COLO668 (cell line): ENCODE measurements at regions not wholly inside any gene's neighbourhood (a gene's known extent, or its start where the extent isn't known, plus 50 kb on each side); places are given as distances from the start of the nearest gene placed in this dataset.
"Not testable (repeated sequence)": the region's sequence is repeated elsewhere in the genome, so short reads cannot be mapped to it uniquely, and the experiment has no call there.

Source experiments
- DNase-seq: peaks from one replicate; lab custom pipeline; 2025; ENCODE audit not compliant: unreplicated experiment; lab: John Stamatoyannopoulos, UW

DNA sequence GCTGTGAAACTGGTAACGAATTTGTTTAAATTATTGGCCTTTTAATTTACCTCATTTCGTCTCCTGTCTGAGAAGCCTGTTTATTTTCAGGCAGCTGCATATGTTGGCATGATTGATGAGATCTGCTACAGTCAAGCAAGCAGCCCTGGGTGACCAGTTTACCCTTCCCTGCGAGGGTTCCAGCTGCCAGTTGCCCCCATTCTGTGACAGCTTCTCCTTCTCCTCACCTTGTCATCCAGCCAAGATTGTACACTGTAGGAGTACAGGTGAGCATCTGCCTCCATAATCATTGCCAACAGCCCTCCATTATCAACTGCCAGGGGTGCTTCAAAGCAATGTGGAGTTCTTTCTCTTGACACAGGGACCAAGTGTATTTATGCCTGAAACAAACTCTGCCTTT, 1979.9 kb upstream of the PRR20A start:
- DNase-seq: peak; percentile 83

DNA sequence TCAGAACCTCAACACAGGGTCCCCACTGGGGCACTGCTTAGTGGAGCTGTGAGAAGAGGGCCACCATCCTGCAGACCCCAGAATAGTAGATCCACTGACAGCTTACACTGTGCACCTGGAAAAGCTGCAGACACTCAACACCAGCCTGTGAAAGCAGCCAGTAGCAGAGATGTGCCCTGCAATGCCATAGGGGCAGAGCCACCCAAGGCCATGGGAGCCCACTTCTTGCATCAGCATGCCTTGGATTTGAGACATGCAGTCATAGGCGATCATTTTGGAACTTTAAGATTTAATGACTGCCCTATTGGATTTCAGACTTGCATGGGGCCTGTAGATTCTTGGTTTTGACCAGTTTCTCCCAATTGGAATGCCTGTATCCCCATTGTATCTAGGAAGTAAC, 1962.1 kb upstream of the PRR20A start:
- not testable (repeated sequence) for DNase-seq

DNA sequence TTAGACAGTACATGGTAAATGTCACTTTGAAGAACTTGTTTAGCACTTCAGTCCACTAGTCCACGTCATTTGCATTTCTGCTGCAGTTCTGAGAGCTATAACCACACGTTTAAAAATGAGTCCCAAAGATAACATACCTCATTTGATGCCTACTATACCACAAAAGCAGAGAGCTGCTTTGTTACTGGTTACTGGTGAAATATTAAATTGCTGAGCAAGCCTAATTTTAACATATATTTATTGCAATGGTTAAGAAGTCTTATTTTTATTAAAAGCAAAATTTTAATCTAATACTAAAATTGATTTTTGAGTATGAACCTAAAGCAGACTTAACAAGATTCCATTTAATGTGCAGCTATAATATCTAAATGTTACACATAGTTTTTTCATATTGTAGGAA, 1949.7 kb upstream of the PRR20A start:
- no peak for DNase-seq

DNA sequence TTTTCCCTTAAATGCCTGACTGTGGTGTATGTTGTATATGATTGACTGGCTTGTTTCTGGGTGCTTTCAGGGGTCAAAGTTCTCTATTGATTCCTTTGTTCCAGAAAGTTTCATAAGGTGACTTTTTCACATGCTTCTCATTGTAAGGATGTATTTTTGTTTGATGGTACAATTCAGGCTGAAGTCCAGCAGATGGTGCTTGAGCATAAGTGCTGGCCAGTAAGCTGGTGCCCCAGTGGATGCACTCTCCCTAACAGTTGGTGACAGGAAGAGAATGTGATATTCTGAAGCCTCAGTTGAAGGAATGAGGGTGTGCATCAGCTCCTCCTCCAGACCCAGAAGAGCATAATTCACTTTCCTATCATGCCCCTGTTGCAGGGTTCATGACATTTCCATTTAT, 1941.6 kb upstream of the PRR20A start:
- no peak for DNase-seq

DNA sequence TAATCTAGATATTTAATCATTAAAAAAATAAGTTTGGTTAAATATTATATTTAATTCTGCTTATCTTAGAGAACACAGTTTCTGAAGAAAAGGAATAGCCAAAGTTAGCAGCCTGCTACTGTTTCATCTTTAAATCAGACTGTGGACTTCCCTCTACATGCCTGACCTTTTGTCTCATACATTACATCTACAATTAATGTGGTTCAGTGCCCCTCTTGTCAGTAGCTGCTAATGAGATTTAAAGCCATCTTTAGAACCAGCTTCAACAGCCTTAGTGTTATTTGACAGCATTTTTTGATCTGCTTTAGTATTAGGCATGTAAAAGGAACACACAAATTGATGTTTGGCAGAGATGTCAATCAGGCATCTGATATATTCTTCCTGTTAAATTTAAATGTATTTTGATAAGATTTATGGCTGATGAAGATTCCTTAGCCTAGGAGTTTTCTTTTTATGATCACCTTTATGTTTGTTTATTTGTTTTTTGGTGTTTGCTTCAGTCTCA, 1925.8 kb upstream of the PRR20A start:
- DNase-seq: no peak

DNA sequence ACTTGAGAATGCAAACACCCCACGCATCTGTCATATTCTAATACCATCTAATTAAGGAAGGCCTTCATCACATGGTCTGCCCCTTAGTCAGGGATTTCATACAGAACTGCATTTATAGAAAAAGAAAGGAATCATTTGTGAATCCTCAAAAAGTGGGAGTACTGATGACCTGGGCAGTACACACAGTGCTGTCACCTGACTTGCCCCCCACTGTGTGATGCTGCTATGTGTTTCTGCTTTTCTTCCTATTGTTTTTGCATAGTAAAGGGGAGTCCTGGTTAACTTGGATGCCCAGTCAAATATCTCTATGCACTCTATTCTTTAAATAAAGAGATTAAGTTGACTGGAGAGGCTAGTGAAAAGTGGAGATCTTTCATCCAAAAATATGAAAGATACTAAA, 1921.2 kb upstream of the PRR20A start:
- no peak for DNase-seq

DNA sequence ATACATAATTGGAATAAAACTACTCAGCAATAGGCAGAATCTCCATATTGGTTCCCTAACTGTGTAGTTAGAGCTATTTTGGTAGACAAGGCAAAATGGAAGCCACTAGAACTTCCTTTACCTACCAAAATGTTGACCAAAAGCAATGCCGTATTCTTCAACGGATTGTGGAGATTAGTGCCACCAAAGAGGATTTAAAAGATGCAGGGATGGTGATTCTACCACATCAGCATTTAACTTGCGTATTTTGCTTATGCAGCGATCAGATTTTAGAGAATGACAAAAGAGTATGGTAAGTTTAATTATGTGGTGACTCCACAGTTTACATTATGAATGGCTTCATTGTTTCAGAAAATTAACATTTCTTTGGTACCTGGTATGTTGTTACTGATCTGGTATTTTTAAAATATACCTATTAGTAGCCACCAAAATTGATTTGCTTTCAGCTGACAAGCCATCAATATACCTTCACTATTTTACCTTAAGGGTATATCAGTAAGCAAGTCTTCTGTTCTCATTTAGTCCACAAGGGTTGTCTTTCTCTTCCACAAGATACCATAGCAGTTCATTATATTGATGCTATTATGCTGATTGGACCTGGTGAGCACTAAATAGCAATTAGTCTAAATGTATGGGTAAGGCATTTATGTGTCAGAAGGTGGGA, 1910.7 kb upstream of the PRR20A start:
- DNase-seq: no peak

DNA sequence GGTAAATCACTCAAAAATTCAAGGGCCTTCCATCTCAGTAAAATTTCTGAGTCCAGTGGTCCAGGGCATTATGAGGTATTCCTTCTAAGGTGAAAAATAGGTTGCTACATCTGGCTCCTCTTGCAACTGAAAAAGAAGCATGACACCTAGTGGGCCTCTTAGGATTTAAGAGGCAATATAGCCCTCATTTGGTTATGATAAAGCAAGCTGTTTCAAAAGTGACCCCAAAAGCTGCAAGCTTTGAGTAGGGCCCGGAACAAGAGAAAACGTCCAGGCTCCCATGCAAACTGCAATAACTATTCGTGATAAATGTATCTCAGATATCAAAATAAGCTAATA, 1910.2 kb upstream of the PRR20A start:
- DNase-seq: no peak

DNA sequence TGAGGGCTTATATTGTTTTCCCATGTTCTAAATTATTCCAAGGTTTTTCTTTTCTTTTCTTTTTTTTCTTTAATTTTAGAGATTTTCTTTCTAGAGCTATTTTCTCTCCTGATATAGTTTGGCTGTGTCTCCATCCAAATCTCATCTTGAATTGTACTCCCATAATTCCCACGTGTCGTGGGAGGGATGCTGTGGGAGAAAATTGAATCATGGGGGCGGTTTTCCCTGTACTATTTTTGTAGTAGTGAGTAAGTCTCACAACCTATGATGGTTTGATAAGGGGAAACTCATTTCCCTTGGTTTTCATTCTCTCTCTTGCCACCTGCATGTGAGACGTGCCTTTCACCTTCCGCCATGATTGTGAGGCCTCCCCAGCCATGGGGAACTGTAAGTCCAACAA, 1906.4 kb upstream of the PRR20A start:
- DNase-seq: no peak

DNA sequence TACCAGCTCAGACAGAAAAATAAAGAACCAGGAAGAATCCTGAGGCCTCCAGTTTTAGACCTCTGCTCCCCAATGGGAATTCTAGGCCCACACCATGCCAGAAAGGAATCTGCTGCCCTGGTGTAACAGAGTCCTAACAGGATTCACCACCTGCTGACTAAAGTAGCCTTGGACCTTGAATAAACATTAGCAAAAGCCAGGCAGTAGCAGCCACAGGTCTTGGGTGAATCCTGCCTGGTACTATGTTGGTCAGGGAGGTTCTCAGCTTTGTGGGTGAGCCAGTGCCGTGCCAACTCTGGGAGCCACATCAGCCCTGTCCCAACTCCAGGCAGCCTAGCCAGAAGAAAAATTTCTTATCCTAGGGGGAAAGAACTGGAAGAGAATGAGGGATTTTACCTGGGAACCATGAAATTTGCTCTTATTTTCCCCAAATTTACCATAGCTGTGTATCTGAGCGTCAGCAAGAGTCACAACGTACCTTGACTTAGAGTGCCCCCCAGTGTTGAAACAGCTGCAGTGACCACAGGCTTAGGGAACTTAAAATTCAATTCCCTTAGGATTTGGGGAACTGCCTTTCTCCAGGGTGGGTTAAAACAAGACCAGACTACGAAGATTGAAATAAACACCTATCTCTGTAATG, 1895.6 kb upstream of the PRR20A start:
- DNase-seq: peak; percentile 46

DNA sequence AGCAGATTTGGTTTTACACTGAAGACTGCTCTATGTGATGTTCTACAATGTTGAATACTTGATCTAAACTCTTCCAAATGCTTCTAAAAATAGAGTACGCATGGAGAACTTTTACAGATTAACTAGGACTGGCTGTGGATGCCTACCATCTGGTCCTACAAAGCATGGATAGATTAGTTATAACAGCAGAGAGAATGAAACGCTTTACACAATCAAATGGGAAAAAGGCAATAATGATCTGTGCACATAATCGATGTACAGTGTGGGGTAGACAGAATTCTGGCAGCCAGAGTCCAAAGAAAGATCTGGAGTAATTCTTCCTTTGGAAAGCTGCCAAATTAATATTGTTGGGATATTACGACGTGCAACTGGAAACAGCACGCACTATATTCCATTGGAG, 1885.5 kb upstream of the PRR20A start:
- no peak for DNase-seq

DNA sequence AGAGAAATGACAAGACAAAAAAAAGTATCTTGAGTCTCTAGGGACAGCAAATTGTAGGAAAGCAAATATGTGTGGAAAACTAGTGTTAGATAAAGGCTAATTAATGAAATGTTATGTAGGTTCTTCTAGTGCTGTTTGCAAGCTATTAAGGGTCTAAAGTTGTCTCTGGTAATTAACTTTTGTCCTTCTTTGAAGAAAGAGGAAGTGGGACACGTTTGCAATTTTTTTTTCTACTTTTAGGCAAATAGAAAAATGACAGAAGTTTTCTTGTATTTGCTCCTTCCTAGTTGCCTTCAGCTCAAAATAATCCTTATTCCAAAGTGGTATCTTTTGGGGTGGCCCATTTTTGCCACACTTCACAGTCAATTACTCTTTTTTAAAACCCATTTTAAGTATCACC, 1877.7 kb upstream of the PRR20A start:
- DNase-seq: no peak

DNA sequence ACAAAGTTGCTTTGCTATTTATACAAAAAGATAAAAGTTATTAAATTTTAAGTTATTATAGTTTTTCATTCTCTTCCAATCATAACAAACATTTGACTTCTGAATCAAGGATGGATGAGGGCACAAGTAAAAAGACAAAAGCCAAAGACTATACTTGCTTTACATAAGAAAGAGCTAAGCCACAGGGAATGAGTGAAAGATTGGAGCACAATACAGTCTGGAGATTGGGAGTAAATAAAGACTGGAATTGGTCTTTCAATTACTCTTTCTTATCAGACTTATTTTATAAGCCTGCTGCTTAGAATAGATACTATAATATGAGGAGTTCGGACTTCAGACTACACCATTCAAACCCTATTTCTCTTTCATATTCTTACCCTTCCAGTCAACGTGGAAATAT, 1874.1 kb upstream of the PRR20A start:
- no peak for DNase-seq

DNA sequence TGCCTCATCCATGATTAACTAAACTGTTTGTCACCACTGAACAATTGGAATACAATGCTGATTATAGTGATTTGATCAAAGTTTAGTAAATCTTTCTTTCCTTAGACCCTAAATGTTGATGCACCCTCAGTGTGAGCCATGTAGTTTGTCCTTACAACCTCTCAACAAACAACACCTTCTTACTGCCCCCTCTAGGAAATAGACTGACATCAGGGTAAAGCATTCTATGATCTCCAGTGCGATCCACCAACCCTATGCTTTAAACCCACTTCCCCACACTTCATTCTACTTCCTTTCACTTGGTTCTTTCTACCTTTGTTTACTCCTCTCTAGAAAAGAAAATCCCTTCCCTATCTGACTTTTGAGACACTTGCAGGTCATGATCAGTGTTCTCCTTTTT, 1842.5 kb upstream of the PRR20A start:
- no peak for DNase-seq

DNA sequence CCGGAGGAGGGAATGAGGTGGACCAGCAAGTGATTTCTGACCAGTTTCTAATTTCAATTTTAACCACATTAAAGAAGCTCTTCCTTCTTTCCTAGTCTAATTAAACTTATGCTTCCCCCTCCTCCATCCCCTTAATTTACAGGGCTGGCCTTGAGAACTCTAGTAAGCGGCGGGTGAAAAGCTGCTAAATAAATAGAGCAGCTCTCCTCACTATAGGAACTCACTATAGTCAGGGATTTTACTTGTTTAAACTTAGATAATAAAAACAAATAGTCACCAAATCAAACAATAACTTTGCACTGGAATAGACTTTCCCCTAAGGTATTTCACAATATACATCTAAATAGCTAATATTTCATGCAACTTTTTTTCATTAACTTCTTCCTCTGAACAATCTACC, 1838.2 kb upstream of the PRR20A start:
- no peak for DNase-seq

DNA sequence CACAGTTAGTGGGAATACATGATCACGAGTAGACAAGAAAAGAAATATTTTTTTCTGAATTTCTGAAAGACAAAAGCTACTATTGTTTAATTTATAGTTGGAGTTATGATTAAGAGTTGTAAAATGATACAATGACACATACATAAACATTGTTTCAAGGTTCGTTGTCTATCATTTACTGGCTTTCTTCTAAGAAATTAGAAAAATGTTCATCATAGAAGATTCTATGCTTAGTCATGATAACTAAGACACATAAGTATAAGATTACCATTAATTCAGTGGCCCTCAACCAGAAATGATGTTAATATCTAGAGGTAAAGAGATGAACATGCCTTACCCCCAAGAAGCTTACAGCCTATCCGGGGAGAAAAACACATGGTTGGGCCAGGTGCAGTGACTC, 1832.8 kb upstream of the PRR20A start:
- DNase-seq: no peak

DNA sequence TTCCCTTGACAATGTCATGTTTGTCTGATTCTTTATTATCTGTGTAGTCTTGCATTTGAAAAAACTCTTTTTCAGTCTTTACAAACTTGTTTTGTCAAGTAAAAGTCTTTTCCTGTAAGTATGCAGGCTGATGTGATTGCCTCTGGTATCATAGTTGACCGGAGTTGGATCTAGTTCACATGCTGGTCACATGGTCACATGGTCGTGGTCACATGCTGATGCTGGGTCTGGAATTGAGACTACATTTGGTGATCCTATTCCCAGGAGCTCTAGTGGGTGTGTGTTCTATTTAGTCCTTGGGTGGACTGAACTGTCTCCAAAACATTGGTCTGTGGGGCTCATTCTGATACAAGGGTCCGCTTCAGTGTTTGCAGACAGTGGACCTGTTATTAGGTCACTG, 1798.8 kb upstream of the PRR20A start:
- DNase-seq: no peak

DNA sequence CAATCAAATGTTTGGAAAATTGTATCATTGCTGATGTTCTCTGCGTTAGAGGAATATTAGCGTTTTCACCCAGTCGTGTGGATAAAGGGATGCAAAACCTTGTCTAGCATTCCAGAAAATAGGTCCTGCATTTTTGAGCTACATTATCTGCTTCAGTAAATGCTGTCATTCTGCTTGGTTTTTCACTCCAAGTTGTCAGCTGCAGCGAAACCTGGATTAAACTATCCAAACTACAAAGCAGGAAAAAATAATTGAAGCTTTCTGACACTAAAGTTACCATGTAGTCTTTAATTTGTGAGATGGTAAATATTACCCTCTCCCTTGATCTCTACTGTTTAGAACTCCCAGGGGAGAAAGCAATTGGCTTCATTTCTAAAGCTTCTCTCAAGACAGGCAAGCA, 1795.5 kb upstream of the PRR20A start:
- DNase-seq: no peak

DNA sequence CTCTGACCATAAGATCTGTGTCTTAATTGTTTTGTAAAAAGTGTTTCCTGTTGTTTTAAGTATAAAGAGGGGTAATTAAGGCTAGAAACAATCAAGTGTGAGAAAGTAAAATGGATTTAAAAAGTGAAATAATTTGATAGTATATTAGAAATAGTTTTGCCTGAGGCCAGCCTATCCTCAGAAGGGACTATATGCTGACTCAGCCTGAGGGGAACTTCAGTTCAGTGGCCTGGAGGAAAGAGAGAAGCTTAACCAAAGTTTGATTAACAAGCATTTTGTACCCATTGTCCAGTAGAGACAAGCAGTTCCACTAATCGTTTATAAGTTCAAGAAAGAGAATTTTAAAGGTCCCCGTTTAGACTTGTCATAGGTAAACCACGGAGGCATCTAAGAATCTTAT, 1793.2 kb upstream of the PRR20A start:
- DNase-seq: no peak

DNA sequence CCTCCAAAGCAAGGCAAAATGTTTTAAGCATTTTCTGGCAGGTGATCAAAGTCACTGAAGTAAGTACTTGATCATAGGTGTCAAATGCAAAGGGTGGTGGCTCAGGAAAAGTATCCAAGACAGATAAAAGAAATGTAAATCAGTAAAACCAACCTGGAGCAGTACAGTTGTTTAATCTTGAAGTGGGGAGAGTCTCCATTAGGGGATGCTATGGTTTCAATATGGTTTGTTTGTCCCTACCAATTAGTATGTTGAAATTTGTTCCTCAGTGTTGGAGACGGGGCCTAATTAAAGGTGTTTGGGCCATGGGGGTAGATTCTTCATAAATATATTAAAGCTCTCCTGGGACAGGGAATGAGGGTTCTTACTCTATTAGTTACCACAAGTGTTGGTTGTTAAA, 1781.7 kb upstream of the PRR20A start:
- DNase-seq: no peak

DNA sequence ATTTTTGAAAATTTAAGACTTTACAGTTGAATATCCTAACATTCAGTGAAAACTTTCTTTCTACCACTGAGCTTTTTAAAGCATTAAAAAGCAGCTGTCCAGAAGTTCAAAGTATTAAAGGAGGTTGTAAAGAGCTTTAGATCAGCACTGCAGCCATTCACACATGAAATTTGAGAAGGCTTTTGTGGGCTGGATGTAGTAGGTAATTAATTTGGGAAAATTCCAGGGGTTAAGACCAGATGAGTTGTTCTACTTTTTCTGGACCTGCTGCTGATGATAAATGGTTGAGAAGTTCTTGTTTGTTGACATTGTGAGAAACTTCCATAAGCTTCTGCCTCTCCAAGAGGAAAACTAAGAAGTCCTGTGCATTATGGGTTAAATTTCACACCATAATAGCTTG, 1779.6 kb upstream of the PRR20A start:
- DNase-seq: no peak

DNA sequence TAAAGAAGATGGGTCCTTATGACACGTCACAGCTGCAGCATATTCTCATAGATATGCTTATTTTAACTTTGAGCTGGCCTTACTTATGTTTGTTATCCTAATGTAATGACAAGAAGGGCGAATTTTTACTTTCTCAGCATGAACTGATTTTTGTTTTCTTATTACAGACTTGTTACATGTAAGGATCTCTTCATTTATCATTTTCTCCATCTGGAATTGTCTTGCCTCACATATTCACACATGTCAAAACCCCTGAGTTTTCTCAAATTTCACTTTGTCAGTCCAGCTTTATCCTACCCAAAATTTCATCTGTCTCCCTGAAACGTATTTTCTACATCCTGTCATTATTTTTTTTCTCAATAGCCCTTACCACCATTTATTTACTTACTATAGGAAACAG, 1774.0 kb upstream of the PRR20A start:
- DNase-seq: no peak

DNA sequence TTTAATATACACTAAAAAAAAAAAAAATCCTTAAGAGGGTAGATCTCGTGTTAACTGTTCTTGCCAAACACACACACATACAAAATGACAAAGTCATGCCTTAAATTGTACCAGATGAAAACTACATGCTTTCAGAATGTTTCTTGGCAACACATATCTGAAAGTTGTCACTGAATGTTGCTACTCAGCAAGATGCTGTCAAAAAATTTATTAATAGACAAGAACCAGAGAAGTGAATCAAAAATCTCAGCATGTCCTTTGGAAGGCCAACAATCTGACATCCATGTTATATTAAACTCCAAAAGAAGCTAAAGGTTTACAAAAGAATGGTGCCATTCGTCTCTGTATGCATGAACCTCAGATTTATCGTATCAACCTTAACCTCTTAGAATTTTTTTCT, 1746.2 kb upstream of the PRR20A start:
- DNase-seq: no peak
